ENCODE measurements at regions not wholly inside any gene's neighbourhood (a gene's known extent, or its start where the extent isn't known, plus 50 kb on each side); places are given as distances from the start of the nearest gene placed in this dataset.
"Not testable (repeated sequence)": the region's sequence is repeated elsewhere in the genome, so short reads cannot be mapped to it uniquely, and the experiment has no call there.

GRCh38 chr20:43837856-43838702 lies 76.6 kb upstream of the TOX2 start:
- DNase-seq (ENCODE audit: low spot score): no peak

GRCh38 chr20:43836790-43837189 lies 77.9 kb upstream of the TOX2 start:
- no peak for DNase-seq (ENCODE audit: low spot score)

DNA sequence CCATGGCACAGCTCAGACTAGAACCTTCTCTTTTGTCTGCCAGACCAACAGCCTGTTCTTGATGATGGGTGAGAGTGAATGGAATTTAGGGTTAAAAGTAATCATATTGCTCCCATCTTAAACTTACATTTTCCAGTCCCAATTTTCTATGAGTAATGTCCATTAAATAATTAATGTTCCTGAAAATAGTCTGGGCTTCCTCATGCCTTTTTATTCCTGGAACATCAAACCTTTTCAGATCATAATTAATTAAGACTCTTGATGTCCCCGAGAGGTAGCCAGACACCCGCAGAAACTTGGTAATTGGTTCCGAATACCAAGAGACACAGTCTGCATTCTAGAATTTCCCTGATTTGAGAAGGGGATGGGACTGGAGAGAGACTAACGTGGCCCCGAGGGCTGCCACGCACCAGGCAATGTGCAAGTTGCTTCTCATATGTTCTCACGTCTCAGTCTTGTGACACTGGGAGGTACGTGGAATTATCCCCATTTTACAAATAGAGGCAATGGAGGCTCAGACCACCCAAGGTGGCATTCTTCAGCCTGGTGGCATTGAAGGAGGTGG lies 78.6 kb upstream of the TOX2 start:
- peak; percentile 8 for DNase-seq (ENCODE audit: low spot score)

DNA sequence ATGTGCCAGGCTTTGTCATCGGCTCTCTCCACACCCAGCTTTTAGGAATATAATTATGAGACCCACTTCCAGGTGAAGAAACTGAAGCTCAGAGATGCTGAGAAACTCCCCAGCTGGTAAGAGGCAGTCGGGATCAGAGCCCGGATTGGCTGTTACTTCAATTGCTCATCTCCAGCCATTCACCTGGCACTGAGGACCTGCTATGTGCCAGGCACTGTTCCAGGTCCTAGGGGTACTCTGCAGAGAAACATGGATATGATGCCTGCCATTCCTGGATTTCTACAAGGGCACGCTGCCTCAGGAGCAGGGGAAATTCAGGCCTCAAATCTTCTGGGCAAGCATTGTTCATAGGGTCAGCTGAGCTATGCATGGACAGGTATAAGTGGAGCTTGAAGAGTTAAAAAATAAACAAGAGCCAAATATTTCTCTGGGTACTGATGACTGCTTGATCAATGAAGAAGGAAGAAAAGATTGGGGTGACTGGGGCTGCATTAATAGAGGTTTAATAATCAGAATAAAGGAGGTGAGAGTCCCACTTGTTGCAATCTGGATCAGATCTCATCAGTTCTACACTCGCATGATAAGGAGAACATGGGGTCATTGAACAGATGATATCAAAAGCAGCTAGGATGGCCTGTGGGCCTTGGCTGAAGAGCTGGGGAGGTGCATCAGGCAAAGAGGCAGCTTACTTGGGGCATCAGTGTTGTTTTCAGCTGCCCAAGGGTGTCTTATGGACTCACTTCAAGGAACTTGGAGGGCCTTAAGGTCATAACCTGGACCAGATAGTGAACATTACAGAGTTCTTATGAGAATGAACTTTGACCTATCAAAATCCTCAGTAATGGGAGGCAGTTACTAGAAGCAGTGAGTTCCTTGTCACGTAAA lies 80.9 kb upstream of the TOX2 start:
- DNase-seq (ENCODE audit: low spot score): no peak

GRCh38 chr20:43832961-43833360 lies 81.7 kb upstream of the TOX2 start:
- no peak for DNase-seq (ENCODE audit: low spot score)

GRCh38 chr20:43832096-43832816 lies 82.4 kb upstream of the TOX2 start:
- DNase-seq (ENCODE audit: low spot score): no peak

GRCh38 chr20:43831481-43832065 lies 83.1 kb upstream of the TOX2 start:
- DNase-seq (ENCODE audit: low spot score): no peak

GRCh38 chr20:43830883-43831282 lies 83.8 kb upstream of the TOX2 start:
- no peak for DNase-seq (ENCODE audit: low spot score)

DNA sequence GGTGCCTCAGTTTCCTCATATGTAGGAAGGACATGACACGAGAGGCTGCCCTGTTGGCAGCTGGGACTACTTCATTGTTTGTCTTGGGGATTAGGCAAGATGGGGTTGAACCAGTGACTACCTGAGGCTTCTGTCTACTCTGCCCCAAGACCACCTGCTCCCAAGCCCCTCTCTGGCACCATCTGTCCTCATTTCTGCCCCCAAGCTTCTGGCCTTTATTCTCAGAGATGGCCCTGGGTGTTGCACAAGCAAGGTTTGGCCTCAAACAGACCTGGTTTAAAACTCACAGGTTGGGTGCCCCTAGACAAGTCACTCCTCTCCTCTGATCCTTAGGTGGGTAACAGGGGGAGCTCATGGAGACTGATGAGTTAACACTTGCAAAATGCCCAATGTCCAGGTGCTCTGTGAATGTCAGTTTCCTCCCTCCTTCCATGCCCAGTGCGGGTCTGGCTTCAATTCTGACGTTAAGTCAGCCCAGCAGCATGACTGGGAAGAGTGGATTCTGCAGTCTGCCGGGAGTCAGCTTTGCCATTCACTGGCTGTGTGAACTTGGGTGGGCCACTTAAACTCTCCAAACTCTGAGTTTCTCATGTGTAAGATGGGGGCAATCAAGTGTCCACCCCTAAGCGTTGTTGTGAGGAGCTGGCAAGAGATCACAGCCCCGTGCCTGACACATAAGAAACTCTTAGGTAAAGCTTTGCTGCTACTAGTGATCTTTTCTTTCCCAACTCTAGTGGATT lies 84.5 kb upstream of the TOX2 start:
- no peak for DNase-seq (ENCODE audit: low spot score)

GRCh38 chr20:43827940-43828562 lies 86.6 kb upstream of the TOX2 start:
- no peak for DNase-seq (ENCODE audit: low spot score)

GRCh38 chr20:43826943-43827342 lies 87.7 kb upstream of the TOX2 start:
- DNase-seq (ENCODE audit: low spot score): not testable (repeated sequence)

GRCh38 chr20:43825581-43825980 lies 89.1 kb upstream of the TOX2 start:
- no peak for DNase-seq (ENCODE audit: low spot score)

- no peak for DNase-seq (ENCODE audit: low spot score)
These were observed 89.6 kb upstream of the TOX2 start for GRCh38 chr20:43825051-43825402.

GRCh38 chr20:43824309-43825050 lies 90.2 kb upstream of the TOX2 start:
- peak; percentile 67 for DNase-seq (ENCODE audit: low spot score)

DNA sequence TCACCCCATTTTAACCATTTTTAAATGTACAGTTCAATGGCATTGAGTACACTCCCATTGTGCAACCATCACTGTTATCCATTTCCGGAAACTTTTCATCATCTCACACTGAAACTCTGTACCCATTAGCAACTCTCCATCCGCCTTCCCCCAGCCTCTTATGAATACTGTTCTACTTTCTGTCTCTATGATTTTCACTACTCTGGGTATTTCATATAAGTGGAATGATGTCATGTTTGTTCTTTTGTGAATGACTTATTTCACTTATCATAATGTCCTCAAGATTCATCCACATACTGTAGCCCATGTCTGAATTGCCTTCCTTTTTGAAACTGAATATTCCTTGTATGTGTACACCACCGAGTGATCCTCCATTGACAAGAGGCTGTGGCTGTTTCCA lies 92.9 kb upstream of the TOX2 start:
- DNase-seq (ENCODE audit: low spot score): no peak

DNA sequence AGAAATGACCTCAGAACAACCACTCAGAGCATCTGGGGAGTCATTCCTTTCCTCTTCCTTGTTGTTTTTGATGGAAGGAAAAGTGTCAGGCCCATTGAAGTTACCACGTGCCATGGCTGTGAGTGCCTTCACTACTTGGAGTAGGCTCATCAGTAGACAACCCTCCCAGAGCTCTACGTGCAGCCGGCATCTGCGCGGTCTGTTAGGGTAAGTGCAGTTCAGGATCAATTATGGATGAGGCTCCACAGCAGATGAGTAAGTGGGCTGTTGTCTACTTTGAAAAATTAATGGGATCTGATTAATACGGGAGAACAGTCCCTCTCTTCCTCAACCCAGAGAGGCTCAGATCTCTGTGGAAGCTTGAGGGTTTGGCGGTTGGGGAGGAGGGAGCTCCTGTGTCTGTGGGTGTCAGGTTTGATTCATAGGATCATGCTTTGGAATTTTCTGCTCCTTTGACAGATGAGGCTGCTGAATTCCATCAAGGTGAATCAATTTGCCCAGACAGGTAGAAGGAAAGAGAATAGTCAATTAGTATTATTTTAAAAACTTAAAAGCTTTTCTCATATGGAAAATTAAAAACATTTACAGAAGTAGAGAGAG lies 93.8 kb upstream of the TOX2 start:
- no peak for DNase-seq (ENCODE audit: low spot score)

- DNase-seq (ENCODE audit: low spot score): no peak
These were observed 85.4 kb upstream of the GTSF1L start for GRCh38 chr20:43812216-43812615.

DNA sequence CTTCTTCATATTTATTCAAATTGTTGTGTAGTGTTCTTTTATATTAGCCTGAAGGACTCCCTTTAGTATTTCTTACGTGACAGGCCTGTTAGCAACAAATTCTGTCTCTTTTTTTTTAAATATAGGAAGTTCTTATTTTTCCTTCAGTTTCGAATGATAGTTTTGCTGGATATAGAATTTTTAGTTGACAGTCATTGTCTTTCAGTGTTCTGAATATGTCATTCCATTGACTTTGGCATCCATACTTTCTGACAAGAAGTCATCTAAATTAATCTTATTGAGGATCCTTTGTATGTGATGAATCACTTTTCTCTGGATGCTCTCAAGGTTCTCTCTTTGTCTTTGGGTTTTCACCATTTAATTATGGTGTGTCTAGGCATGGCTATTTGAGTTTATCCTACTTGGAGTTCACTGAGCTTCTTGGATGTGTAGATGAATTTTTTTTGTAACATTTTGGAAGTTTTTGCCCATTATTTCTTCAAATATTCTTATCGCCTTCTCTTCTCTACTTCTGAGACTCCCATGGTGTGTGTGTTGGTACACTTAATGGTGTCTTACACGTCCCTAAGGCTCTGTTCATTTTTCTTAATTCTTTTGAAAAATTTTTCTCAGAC lies 82.5 kb upstream of the GTSF1L start:
- no peak for DNase-seq (ENCODE audit: low spot score)

DNA sequence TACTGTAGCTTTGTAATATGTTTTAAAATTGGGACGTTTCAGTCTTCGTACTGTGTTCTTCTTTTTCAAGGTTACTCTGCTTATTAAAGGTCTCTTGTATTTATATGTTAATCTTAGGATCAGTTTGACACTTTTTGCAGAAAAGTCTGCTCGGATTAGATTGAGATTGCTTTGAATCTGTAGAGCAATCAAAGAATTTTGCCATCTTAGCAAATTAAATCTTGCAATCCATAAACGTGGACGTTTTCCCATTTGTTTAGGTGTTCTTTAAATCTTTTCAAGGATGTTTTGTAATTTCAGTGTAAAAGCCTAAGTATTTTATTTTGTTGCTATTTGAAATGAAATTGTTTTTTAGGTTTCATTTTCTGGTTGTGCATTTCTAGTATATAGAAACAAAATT lies 78.0 kb upstream of the GTSF1L start:
- DNase-seq (ENCODE audit: low spot score): no peak
